NT2/D1 (cell line): ENCODE measurements at regions not wholly inside any gene's neighbourhood (a gene's known extent, or its start where the extent isn't known, plus 50 kb on each side); places are given as distances from the start of the nearest gene placed in this dataset.

Source experiments
- DNase-seq: peaks from one replicate; pipeline ENCODE4 v3.0.0-alpha.2; 2011; ENCODE audit warnings: low read depth, low spot score
- H3K27me3 ChIP-seq: 2 replicates; pipeline ENCODE4 v1.6.0; 2011; ENCODE audit warnings: mild to moderate bottlenecking; ENCODE audit not compliant: insufficient read length, insufficient read depth
- H3K36me3 ChIP-seq: 2 replicates; pipeline ENCODE4 v1.6.1; 2011; ENCODE audit warnings: mild to moderate bottlenecking, low read length, mixed read lengths; ENCODE audit not compliant: insufficient read depth, insufficient read length
- H3K4me1 ChIP-seq: 2 replicates; pipeline ENCODE4 v1.5.1; 2011; ENCODE audit not compliant: insufficient read depth, insufficient read length
- H3K4me3 ChIP-seq: 2 replicates; pipeline ENCODE4 v1.5.1; 2011; ENCODE audit warnings: low read depth; ENCODE audit not compliant: insufficient read length
- H3K9ac ChIP-seq: 2 replicates; pipeline ENCODE4 v1.6.0; 2011; ENCODE audit warnings: low read depth; ENCODE audit not compliant: insufficient read length
- H3K9me3 ChIP-seq: 2 replicates; pipeline ENCODE4 v1.5.1; 2011; ENCODE audit warnings: mild to moderate bottlenecking, low read length; ENCODE audit not compliant: insufficient read depth
- SUZ12 ChIP-seq: IDR thresholded peaks from 2 replicates; pipeline ENCODE4 v1.6.1; 2011; ENCODE audit not compliant: insufficient read length, insufficient read depth; ENCODE audit errors: extremely low read depth
- YY1 ChIP-seq: IDR thresholded peaks from 2 replicates; pipeline ENCODE4 v1.6.1; 2011; ENCODE audit not compliant: insufficient read length, insufficient read depth
- ZNF274 ChIP-seq: IDR thresholded peaks from 2 replicates; pipeline ENCODE4 v1.6.1; 2011; ENCODE audit warnings: mild to moderate bottlenecking, low read depth, low read length

DNA sequence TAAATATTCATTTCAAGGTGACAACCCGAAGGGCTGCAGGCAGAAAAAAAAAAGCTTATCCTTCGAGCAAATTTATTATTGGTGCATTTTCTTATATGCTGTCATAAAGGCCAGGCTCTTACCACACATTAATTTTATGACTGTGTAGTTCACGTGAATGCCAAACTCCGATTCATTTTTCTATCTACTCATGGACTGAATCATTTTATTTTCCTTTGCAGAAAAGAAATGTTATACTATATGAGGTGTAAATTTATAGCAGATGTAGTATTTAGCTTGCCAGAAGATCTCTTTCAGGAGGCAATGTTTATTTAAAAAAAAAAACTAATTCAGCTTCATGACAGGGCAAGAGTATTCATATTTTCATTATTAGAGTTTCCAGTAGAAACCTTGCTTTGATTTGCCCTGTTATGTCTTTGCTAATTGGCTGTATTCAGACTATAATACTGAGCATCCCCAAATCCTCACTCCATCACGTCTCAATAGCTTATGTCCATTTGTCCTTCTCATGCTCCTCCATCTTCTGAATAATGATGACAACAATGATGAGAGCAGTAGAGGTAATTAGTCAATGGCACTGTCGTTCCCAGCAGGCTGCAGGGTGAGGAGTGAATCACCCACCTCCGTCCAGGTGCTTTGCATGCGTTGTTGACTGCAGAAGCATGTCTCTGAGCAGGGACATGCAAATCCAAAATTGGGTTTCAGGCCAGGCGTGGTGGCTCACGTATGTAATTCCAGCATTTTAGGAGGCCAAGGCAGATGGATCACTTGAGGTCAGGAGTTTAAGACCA lies 101.1 kb upstream of the RAB12 start:
- TF ChIP-seq YY1 (no peak), ZNF274 (no peak), SUZ12 (no peak)
- no peak overlapping the region for H3K4me3 ChIP-seq
- no peaks in the 10 kb centered on the region for H3K9me3 ChIP-seq
- no peaks in the 10 kb centered on the region for H3K36me3 ChIP-seq
- no peaks in the 10 kb centered on the region for H3K27me3 ChIP-seq
- no peaks in the 10 kb centered on the region for H3K4me1 ChIP-seq
- no peak for DNase-seq
- no peak overlapping the region for H3K9ac ChIP-seq

DNA sequence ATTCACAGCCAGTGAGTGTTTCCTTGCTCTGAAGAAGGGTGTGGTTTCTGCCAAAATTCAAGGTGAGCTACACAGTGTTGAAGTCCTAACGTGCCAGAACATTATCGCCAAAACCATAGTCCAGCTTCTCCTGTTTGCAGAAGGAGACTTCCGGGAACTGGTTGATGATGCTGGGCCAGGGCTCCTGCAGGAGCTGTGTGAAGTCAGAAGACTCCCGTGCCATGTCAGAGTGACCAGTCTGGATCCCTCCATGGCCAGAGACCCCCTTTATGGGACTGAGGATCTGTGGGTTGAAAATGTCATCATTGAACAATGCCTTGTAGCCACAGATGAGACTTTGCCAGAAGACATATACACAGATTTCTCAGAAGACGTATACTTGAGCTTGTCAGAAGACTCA lies 96.0 kb upstream of the RAB12 start:
- TF ChIP-seq YY1 (no peak), ZNF274 (no peak), SUZ12 (no peak)
- Histone ChIP-seq H3K4me1 (no peaks in the 10 kb centered on the region), H3K9ac (no peak overlapping the region), H3K9me3 (no peaks in the 10 kb centered on the region), H3K27me3 (no peaks in the 10 kb centered on the region), H3K4me3 (no peak overlapping the region), H3K36me3 (no peaks in the 10 kb centered on the region)
- no peak for DNase-seq

DNA sequence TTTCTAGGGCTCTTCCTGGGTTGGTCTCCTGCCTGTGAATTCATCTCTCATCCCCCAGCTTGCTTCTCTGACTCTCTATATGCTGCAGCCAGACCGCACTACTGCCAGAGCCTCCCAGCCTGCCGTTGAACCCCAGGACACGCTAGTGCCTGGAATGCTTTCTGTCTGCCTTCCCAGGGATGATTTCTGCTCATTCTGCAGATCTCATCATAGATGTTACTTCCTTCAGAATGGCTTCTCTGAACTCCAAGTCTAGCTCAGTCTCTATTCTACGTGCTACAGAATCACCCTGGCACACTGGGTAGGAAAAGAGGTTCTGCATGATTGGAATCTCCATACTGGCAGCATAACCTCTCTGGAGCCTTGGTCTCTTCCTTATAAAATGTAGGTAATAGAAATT lies 94.8 kb upstream of the RAB12 start:
- TF ChIP-seq ZNF274 (no peak), SUZ12 (no peak), YY1 (no peak)
- no peak for DNase-seq
- Histone ChIP-seq H3K9ac (no peak overlapping the region), H3K9me3 (no peaks in the 10 kb centered on the region), H3K36me3 (no peaks in the 10 kb centered on the region), H3K4me3 (no peak overlapping the region), H3K4me1 (no peaks in the 10 kb centered on the region), H3K27me3 (no peaks in the 10 kb centered on the region)

DNA sequence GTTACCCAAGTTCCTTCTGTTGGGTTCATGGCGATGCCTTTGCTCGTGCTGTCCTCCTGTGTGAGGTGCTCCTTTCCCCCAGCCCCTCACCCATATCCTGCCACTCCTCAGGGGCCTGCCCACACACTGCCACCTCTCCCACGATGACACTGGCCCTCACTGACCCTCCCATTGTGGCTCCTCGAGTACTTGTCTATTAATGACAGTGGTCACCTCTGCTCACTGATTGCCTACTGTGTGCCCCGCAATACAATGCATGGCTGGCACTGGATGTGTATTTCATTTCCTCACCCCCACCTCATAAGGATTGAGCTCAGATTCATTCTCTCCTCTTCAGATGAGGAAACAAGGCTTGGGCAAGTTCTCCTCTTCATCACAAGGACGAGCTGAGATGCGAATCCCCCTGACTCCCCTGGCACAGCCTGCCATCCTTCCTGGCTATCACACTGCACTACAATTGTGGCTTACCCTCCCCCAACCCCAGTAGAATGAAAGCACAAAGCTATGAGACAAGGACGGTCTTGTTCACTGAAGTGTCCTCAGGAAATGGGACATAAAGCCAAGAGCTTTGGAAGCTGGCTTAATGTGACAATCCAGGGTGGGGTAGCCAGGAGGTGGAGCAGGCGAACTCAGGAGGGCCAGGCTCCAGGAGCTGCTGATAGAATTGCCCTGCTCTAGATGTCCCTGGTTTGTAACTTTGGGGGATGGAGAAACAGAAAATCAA lies 93.9 kb upstream of the RAB12 start:
- H3K4me3 ChIP-seq: no peak overlapping the region
- no peaks in the 10 kb centered on the region for H3K9me3 ChIP-seq
- H3K27me3 ChIP-seq: no peaks in the 10 kb centered on the region
- H3K36me3 ChIP-seq: no peaks in the 10 kb centered on the region
- TF ChIP-seq YY1 (no peak), SUZ12 (no peak), ZNF274 (no peak)
- no peaks in the 10 kb centered on the region for H3K4me1 ChIP-seq
- no peak overlapping the region for H3K9ac ChIP-seq
- DNase-seq: no peak

DNA sequence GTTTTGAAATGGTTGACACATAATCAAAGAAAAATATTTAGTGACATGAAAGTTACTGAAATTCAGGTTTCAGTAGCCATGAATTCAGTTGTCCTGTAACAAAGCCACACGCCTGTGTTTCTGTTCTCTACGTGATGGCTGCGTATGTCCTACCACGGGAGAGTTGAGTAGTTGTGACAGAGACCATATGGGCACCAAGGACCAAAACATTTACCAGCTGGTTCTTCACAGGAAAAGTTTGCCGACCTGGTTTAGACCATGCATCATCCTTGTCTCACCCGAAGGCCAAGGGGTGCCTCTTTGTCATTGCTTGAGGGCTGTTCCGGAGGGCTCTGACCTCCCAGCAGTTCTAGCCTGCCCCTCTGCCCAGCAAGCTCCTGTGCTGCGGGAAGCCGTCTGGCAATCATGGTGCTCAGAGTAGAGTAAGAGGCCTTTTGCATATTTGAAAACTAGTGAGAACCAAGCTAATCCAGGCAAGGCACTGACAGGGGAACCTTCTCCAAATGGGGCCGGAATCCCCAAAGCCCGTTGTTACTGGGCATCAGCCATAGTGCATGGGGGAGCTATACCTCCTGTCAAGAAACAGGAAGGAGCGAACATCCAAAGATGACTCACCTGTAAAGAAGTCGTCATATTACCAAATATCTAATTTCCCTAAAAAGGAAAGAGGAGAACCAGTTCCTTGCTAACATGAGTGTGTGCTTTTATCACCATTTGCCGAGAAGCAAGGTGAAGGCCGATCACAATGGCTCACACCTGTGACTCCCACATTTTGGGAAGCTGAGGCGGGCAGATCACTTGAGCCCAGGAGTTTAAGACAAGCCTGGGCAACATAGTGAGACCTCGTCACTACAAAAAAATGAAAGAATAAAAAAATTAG lies 92.6 kb upstream of the RAB12 start:
- TF ChIP-seq SUZ12 (no peak), YY1 (no peak)
- Histone ChIP-seq H3K4me3 (no peak overlapping the region), H3K36me3 (no peaks in the 10 kb centered on the region), H3K9ac (no peak overlapping the region), H3K27me3 (no peaks in the 10 kb centered on the region), H3K4me1 (no peaks in the 10 kb centered on the region), H3K9me3 (no peaks in the 10 kb centered on the region)
- no peak for DNase-seq

DNA sequence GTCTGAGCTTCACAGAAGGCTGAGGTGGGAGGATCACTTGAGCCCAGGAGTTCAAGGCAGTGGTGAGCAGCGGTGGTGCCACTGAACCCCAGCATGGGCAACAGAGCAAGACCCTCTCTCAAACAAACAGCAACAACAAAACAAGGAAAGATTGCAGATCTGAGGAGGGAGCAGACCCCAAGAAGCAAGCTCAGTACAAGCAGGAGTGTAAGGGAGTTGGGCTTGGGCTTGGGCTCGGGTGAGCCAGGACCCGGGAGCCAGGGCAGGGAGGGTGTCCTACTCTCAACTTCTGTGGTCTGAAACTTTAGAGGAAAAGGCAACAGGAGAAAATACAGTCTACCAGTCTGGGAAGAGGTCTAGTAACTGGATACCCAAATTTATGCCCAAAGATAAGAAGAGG lies 92.0 kb upstream of the RAB12 start:
- no peak for DNase-seq
- no peaks in the 10 kb centered on the region for H3K9me3 ChIP-seq
- TF ChIP-seq ZNF274 (no peak), SUZ12 (no peak), YY1 (no peak)

More for the DNA sequence above, 92.0 kb upstream of the RAB12 start:
- Histone ChIP-seq H3K9ac (no peak overlapping the region), H3K4me3 (no peak overlapping the region), H3K27me3 (no peaks in the 10 kb centered on the region), H3K36me3 (no peaks in the 10 kb centered on the region), H3K4me1 (no peaks in the 10 kb centered on the region)
